ENCODE measurements at regions not wholly inside any gene's neighbourhood (a gene's known extent, or its start where the extent isn't known, plus 50 kb on each side); places are given as distances from the start of the nearest gene placed in this dataset.
"Not testable (repeated sequence)": the region's sequence is repeated elsewhere in the genome, so short reads cannot be mapped to it uniquely, and the experiment has no call there.

GRCh38 chr4:38382520-38382919, 281.5 kb upstream of the KLF3 start:
- Mint-ChIP-seq H3K27me3 (ENCODE audit: low read depth in 3 of 3) (peaks cover 0 to 6% (median 0%) of the 10 kb centered on the region in 3 donors), H3K9me3 (peaks cover 0 to 3% (median under 1%) of the 10 kb centered on the region in 6 donors), H3K36me3 (peaks cover 0 to 2% (median 0%) of the 10 kb centered on the region in 3 donors), H3K4me3 (no peak overlapping the region), H3K4me1 (no peaks in the 10 kb centered on the region), H3K27ac (no peak overlapping the region)
- DNase-seq = no peak

DNA sequence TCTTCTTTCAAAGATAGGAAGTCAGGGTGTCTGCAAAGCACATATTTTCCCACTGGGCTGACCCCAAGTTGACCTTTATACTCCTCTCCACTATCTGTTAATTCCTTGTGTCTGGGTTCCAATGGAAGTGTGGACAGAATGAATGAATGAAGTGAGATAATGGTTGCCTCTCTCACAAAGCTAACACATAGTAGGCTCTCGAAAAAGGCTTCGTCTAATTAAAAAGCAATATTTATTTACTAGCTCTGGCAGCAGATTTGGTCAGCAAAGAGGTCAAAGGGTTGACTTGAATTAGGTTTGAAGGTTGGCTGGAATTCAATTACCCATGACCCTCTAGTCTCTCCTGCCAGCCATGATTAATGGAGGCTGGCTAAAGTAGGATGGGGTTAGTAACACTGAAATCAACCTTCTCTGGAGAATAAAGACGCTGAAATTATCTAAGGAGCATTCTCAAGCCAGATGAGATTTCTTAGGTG, 280.3 kb upstream of the KLF3 start:
- Mint-ChIP-seq H3K36me3 (no peaks in the 10 kb centered on the region), H3K27me3 (ENCODE audit: low read depth in 3 of 3) (peaks cover 0 to 6% (median 2%) of the 10 kb centered on the region in 3 donors), H3K4me3 (no peak overlapping the region), H3K4me1 (no peaks in the 10 kb centered on the region), H3K27ac (no peak overlapping the region), H3K9me3 (peaks cover 0 to 2% (median 0%) of the 10 kb centered on the region in 6 donors)
- DNase-seq = no peak

DNA sequence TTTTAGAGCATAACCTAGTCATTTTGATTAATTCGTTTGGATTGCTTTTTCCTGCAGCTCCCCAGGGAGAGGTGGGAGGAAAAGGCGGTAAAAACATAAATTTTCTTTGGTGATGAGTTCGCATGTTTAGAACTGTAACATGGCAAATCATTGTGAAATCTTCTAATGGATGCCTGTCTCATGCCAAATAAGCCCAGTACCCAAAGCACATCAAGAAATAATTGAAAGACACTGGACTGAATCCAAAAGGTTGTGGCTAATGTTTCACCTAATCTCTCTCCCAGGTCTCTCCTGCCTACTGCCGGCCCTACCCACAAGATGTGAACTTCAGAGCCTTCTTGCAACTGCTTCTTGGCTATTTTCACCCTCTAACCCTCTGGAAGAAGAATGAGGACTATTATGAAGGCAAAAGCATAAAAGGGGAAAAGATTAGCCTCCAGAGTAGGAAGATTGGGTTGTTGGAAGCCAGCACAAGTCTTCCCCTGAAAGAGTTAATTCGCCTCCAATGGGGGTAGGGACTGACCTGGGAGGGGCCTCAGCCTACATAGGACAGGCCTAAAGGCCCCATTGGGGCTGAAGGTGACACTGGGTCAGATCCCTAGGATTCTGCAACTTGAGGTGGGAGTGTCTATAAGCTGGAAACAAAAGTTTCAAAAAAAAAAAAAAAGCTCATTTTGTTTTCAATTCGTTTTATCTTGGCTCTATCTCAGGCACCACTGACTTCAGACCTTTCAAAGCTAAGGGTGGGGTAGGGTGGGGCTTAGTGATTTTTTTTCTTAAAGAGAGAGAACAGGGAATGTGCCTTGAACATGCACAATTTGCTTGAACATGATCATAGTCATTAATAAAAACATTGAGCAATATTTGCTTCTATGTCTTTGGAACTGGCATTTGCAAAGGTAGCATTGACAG, 278.6 kb upstream of the KLF3 start:
- Mint-ChIP-seq H3K9me3 (peaks cover 0 to 5% (median 0%) of the 10 kb centered on the region in 6 donors), H3K36me3 (peaks cover 4% of the 10 kb centered on the region in 3 donors), H3K27me3 (ENCODE audit: low read depth in 3 of 3) (peaks cover 0 to 6% (median 2%) of the 10 kb centered on the region in 3 donors), H3K4me1 (no peaks in the 10 kb centered on the region), H3K27ac (no peak overlapping the region), H3K4me3 (no peak overlapping the region)
- no peak for DNase-seq

GRCh38 chr4:38386005-38386551, 277.9 kb upstream of the KLF3 start:
- Mint-ChIP-seq H3K4me3 (no peak overlapping the region), H3K4me1 (no peaks in the 10 kb centered on the region), H3K27ac (peak overlapping the region in 1 of 6 donors; percentile 52), H3K9me3 (peaks cover 0 to 5% (median 0%) of the 10 kb centered on the region in 6 donors), H3K36me3 (peaks cover 4% of the 10 kb centered on the region in 3 donors), H3K27me3 (ENCODE audit: low read depth in 3 of 3) (peaks cover 0 to 6% (median 2%) of the 10 kb centered on the region in 3 donors)
- DNase-seq = no peak

GRCh38 chr4:38386654-38387188, 277.3 kb upstream of the KLF3 start:
- Mint-ChIP-seq H3K27ac (no peak overlapping the region), H3K4me3 (no peak overlapping the region), H3K9me3 (peaks cover under 1 to 8% (median 3%) of the 10 kb centered on the region in 6 donors), H3K36me3 (peaks cover 7 to 8% (median 7%) of the 10 kb centered on the region in 3 donors), H3K27me3 (ENCODE audit: low read depth in 3 of 3) (peaks cover 0 to 5% (median 2%) of the 10 kb centered on the region in 3 donors), H3K4me1 (no peaks in the 10 kb centered on the region)
- DNase-seq = no peak

- Mint-ChIP-seq H3K27me3 (ENCODE audit: low read depth in 3 of 3) (peaks cover 0 to 5% (median 2%) of the 10 kb centered on the region in 3 donors), H3K27ac (no peak overlapping the region), H3K9me3 (peaks cover 5 to 14% (median 6%) of the 10 kb centered on the region in 6 donors), H3K4me3 (no peak overlapping the region), H3K4me1 (no peaks in the 10 kb centered on the region), H3K36me3 (peaks cover 11 to 13% (median 12%) of the 10 kb centered on the region in 3 donors)
- no peak for DNase-seq
Observed at GRCh38 chr4:38387348-38387747, 276.7 kb upstream of the KLF3 start.

DNA sequence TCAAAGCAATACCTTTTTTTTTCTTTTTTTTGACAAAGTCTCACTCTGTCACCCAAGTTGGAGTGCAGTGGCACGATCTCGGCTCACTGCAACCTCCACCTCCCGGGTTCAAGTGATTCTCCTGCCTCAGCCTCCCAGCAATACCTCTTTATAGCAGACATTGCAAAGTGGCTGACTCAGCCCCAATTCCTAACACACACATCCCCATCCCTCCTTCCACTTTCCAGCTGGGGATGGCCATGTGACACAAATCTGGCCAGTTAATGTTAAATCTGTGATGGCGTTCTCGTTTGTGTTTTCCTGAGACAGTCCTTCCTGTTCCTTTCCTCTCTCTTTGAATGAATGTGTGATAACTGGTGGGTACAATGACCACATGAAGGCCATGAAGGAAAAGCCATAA, 276.2 kb upstream of the KLF3 start:
- Mint-ChIP-seq H3K4me1 (no peaks in the 10 kb centered on the region), H3K36me3 (peaks cover 11 to 13% (median 12%) of the 10 kb centered on the region in 3 donors), H3K27me3 (ENCODE audit: low read depth in 3 of 3) (peaks cover 0 to 5% (median 2%) of the 10 kb centered on the region in 3 donors), H3K4me3 (no peak overlapping the region), H3K9me3 (peaks cover 5 to 16% (median 6%) of the 10 kb centered on the region in 6 donors), H3K27ac (no peak overlapping the region)
- no peak for DNase-seq

DNA sequence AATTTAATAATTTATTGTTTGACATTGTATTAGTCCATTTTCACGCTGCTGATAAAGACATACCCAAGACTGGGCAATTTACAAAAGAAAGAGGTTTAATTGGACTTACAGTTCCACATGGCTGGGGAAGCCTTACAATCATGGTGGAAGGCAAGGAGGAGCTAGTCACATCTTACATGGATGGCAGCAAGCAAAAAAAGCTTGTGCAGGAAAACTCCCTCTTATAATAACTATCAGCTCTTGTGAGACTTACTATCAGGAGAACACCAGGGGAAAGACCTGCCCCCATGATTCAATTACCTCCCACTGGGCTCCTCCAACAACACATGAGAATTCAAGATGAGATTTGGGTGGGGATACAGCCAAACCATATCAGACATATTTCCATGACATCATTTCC, 275.1 kb upstream of the KLF3 start:
- H3K27ac Mint-ChIP-seq; H3K4me1 Mint-ChIP-seq; H3K27me3 Mint-ChIP-seq (ENCODE audit: low read depth in 3 of 3); DNase-seq; H3K4me3 Mint-ChIP-seq: not testable (repeated sequence)
- Mint-ChIP-seq H3K9me3 (peaks cover 6 to 16% (median 7%) of the 10 kb centered on the region in 6 donors), H3K36me3 (peaks cover 11 to 13% (median 12%) of the 10 kb centered on the region in 3 donors)

DNA sequence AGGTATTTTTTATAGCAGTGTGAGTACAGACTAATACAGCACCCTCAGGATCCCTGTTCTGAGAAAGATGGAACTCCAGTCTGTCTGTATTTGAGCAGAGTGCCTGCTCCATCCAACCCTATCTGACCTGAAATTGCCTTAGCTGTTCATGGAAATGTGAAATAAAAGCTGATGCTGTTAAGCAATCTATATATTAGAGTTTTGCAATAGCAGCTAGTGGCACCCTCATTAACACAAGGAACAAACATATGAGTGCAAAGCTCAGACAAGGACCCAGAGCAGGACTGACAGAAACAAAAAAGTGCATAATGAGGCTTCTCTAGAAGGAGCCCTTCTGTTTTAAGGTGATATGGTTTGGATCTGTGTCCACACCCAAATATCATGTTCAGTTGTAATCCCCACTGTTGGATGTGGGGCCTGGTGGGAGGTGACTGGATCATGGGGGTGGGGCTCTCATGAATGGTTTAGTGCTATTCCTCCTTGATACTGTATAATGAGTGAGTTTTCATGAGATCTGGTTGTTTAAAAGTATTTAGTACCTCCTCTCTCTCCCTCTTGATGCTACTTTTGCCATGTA, 272.9 kb upstream of the KLF3 start:
- Mint-ChIP-seq H3K27me3 (ENCODE audit: low read depth in 3 of 3) (peaks cover 0 to 3% (median 2%) of the 10 kb centered on the region in 3 donors), H3K36me3 (peaks cover 11 to 13% (median 12%) of the 10 kb centered on the region in 3 donors), H3K27ac (no peak overlapping the region), H3K4me3 (no peak overlapping the region), H3K9me3 (peaks cover 6 to 16% (median 8%) of the 10 kb centered on the region in 6 donors), H3K4me1 (no peaks in the 10 kb centered on the region)
- no peak for DNase-seq

DNA sequence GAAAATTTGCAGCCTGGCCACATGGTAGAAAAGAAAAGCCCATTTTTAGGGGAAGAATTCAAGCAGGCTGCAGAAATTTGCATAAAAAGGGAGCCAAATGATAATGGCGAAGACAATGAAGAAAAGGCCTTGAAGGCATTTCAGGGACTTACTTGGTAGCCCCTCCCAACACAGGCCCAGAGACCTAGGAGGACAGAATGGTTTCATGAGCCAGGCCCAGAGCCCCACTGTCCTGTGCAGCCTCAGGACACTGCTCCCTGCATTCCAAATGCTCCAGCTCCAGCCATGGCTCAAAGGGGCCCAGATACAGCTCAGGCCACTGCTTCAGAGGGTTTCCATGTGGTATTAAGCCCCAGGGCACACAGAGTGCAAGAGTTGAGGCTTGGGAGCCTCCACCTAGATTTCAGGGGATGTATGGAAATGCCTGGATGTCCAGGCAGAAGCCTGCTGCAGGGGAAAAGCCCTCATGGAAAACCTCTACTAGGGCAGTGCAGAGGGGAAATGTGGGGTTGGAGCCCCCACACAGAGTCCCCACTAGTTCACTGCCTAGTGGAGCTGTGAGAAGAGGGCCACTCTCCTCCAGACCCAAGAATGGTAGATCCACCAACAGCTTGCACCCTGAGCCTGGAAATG, 271.7 kb upstream of the KLF3 start:
- Mint-ChIP-seq H3K9me3 (peaks cover 6 to 16% (median 8%) of the 10 kb centered on the region in 6 donors), H3K27ac (no peak overlapping the region), H3K27me3 (ENCODE audit: low read depth in 3 of 3) (peaks cover 0 to 2% (median 0%) of the 10 kb centered on the region in 3 donors), H3K36me3 (peaks cover 11 to 13% (median 12%) of the 10 kb centered on the region in 3 donors), H3K4me3 (no peak overlapping the region), H3K4me1 (no peaks in the 10 kb centered on the region)
- no peak for DNase-seq

GRCh38 chr4:38396091-38396490, 267.9 kb upstream of the KLF3 start:
- Mint-ChIP-seq H3K4me1 (no peaks in the 10 kb centered on the region), H3K36me3 (peaks cover 7 to 9% (median 8%) of the 10 kb centered on the region in 3 donors), H3K27ac (no peak overlapping the region), H3K4me3 (no peak overlapping the region), H3K27me3 (ENCODE audit: low read depth in 3 of 3) (peaks cover 0 to 2% (median 0%) of the 10 kb centered on the region in 3 donors), H3K9me3 (peaks cover 6 to 11% (median 7%) of the 10 kb centered on the region in 6 donors)
- no peak for DNase-seq

DNA sequence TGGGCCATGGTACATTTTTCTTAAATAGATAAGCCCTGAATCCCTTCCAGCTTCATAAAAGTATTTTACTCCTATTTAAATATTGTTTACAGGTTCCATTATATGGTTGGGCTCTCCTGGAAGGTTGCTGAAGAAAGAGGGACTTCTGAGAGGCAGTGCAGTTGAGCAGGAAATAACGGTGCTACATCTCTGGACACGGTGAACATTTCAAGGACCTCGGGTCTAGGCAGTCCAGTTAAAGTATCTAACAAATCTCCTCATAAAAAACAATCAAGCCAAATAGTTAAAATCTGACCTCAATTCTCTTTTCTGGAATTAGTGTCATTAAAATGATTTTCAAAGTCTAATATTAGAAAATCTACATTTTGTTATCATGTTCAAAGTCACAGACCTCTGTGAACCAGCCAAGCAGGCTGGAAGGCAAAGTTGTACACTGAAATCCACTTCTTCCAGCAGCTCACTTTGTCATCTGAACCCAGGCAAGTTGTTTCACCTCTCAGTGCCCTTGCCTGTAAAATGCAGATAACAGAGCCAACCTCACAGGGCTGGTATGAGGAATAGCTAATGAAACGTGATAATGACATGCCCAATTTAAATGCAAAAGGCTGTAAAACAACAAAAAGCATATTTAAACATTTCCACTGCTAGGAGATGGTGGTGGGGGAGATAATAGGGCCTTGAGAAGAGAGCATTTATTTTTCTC, 267.0 kb upstream of the KLF3 start:
- Mint-ChIP-seq H3K9me3 (peaks cover 1 to 5% (median 3%) of the 10 kb centered on the region in 6 donors), H3K4me1 (no peaks in the 10 kb centered on the region), H3K27ac (peak overlapping the region in 1 of 6 donors; percentile 20), H3K4me3 (no peak overlapping the region), H3K36me3 (peaks cover under 1 to 2% (median 2%) of the 10 kb centered on the region in 3 donors), H3K27me3 (ENCODE audit: low read depth in 3 of 3) (peaks cover 0 to 2% (median 0%) of the 10 kb centered on the region in 3 donors)
- no peak for DNase-seq

GRCh38 chr4:38400946-38401345, 263.1 kb upstream of the KLF3 start:
- H3K27ac Mint-ChIP-seq = no peak overlapping the region
- H3K9me3 Mint-ChIP-seq = peaks cover 0 to under 1% (median 0%) of the 10 kb centered on the region in 6 donors
- no peaks in the 10 kb centered on the region for H3K36me3 Mint-ChIP-seq
- peaks cover 0 to 2% (median 2%) of the 10 kb centered on the region in 3 donors for H3K27me3 Mint-ChIP-seq (ENCODE audit: low read depth in 3 of 3)
- H3K4me1 Mint-ChIP-seq = no peaks in the 10 kb centered on the region
- no peak for DNase-seq
- no peak overlapping the region for H3K4me3 Mint-ChIP-seq
